ENCODE measurements at regions not wholly inside any gene's neighbourhood (a gene's known extent, or its start where the extent isn't known, plus 50 kb on each side); places are given as distances from the start of the nearest gene placed in this dataset.
"Not testable (repeated sequence)": the region's sequence is repeated elsewhere in the genome, so short reads cannot be mapped to it uniquely, and the experiment has no call there.

GRCh38 chr2:194294156-194294555 is 1362.9 kb upstream of the SLC39A10 start:
- DNase-seq (ENCODE audit: low spot score), result no peak
- H3K4me1 Mint-ChIP-seq (ENCODE audit: low read depth), result no peaks in the 10 kb centered on the region
- no peak overlapping the region for H3K27ac Mint-ChIP-seq
- intact Hi-C loops (cut with micrococcal nuclease), result no loop called here
- H3K9me3 Mint-ChIP-seq, result no peaks in the 10 kb centered on the region
- no peak overlapping the region for H3K4me3 Mint-ChIP-seq (ENCODE audit: low read depth)
- no peaks in the 10 kb centered on the region for H3K27me3 Mint-ChIP-seq (ENCODE audit: low read depth)
- H3K36me3 Mint-ChIP-seq (ENCODE audit: low read depth), result no peaks in the 10 kb centered on the region

GRCh38 chr2:194291104-194291503 is 1365.9 kb upstream of the SLC39A10 start:
- no peaks in the 10 kb centered on the region for H3K27me3 Mint-ChIP-seq (ENCODE audit: low read depth)
- H3K27ac Mint-ChIP-seq, result no peak overlapping the region
- H3K36me3 Mint-ChIP-seq (ENCODE audit: low read depth), result no peaks in the 10 kb centered on the region
- no peak overlapping the region for H3K4me3 Mint-ChIP-seq (ENCODE audit: low read depth)
- intact Hi-C loops (cut with micrococcal nuclease), result no loop called here
- no peaks in the 10 kb centered on the region for H3K9me3 Mint-ChIP-seq
- no peaks in the 10 kb centered on the region for H3K4me1 Mint-ChIP-seq (ENCODE audit: low read depth)
- no peak for DNase-seq (ENCODE audit: low spot score)

GRCh38 chr2:194289712-194290346 is 1367.2 kb upstream of the SLC39A10 start:
- Mint-ChIP-seq H3K9me3 (no peaks in the 10 kb centered on the region), H3K27me3 (ENCODE audit: low read depth) (no peaks in the 10 kb centered on the region), H3K36me3 (ENCODE audit: low read depth) (no peaks in the 10 kb centered on the region), H3K4me3 (ENCODE audit: low read depth) (no peak overlapping the region), H3K27ac (no peak overlapping the region), H3K4me1 (ENCODE audit: low read depth) (no peaks in the 10 kb centered on the region)
- intact Hi-C loops (cut with micrococcal nuclease), result no loop called here
- DNase-seq (ENCODE audit: low spot score), result no peak

- H3K9me3 Mint-ChIP-seq; intact Hi-C loops (cut with micrococcal nuclease); H3K27ac Mint-ChIP-seq; H3K36me3 Mint-ChIP-seq (ENCODE audit: low read depth); DNase-seq (ENCODE audit: low spot score); H3K4me1 Mint-ChIP-seq (ENCODE audit: low read depth); H3K4me3 Mint-ChIP-seq (ENCODE audit: low read depth); H3K27me3 Mint-ChIP-seq (ENCODE audit: low read depth): not testable (repeated sequence)
Observed at GRCh38 chr2:194276667-194277066, 1380.4 kb upstream of the SLC39A10 start.

DNA sequence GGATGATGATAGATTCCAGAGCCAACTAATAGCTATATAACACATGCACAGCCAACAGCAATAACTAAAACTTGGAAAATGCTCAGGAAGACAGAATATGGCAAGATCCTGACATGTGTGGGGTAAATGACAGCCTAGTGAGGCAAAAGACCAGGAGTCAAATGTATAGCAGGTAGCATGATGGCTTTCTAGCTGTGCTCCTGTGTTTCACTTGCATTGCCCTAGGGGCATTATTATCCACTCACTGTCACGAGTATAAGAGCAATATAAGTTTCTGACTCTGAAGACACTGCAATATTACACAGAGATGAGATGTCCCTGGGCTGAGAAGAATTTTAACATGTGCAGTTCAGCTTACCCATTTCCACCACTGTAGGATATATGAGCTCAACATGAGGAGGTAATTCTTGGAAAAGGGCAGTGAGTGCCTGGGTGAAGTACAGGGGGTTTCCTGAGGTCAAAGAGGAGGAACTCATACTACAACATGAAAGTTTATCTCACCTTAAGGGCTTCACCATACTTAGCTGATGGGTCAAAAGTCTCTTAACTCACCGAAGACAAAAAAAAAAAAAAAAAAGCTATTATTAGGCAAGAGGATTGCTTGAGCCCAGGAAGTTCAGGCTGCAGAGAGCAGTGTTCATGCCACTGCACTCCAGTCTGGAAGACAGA is 1385.6 kb upstream of the SLC39A10 start:
- DNase-seq (ENCODE audit: low spot score), result no peak

GRCh38 chr2:194270648-194271047 is 1386.4 kb upstream of the SLC39A10 start:
- intact Hi-C loops (cut with micrococcal nuclease), result no loop called here
- Mint-ChIP-seq H3K9me3 (no peaks in the 10 kb centered on the region), H3K4me1 (ENCODE audit: low read depth) (no peaks in the 10 kb centered on the region), H3K27me3 (ENCODE audit: low read depth) (no peaks in the 10 kb centered on the region), H3K4me3 (ENCODE audit: low read depth) (no peak overlapping the region), H3K27ac (no peak overlapping the region), H3K36me3 (ENCODE audit: low read depth) (no peaks in the 10 kb centered on the region)
- DNase-seq (ENCODE audit: low spot score), result no peak

More for the DNA sequence above, 1385.6 kb upstream of the SLC39A10 start:
- H3K27ac Mint-ChIP-seq, result no peak overlapping the region
- no peaks in the 10 kb centered on the region for H3K36me3 Mint-ChIP-seq (ENCODE audit: low read depth)
- H3K4me1 Mint-ChIP-seq (ENCODE audit: low read depth), result no peaks in the 10 kb centered on the region
- no peaks in the 10 kb centered on the region for H3K9me3 Mint-ChIP-seq
- no peaks in the 10 kb centered on the region for H3K27me3 Mint-ChIP-seq (ENCODE audit: low read depth)
- H3K4me3 Mint-ChIP-seq (ENCODE audit: low read depth), result no peak overlapping the region
- intact Hi-C loops (cut with micrococcal nuclease), result no loop called here

DNA sequence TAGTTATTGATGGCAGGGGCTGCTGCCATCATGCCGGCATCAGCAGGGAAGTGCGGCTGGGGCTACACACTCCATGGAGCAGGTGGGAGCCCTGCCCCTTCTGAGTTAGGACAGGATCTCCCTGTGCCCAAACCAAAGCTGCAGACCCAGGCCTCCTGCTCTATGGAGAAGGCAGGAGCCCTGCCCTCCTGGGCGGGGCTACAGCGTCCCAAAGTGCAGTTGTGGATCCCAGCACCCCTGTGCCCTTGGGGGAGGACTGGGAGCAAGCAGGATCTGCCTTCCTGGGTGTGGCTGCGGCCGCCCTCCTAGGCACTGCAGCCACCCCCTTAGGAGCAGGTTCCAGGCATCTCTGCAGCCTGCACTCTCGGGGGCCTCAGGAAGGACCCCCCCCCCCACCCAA is 1392.4 kb upstream of the SLC39A10 start:
- intact Hi-C loops (cut with micrococcal nuclease), result no loop called here
- no peaks in the 10 kb centered on the region for H3K4me1 Mint-ChIP-seq (ENCODE audit: low read depth)
- H3K9me3 Mint-ChIP-seq, result no peaks in the 10 kb centered on the region
- no peak overlapping the region for H3K4me3 Mint-ChIP-seq (ENCODE audit: low read depth)
- H3K27ac Mint-ChIP-seq, result no peak overlapping the region
- no peaks in the 10 kb centered on the region for H3K36me3 Mint-ChIP-seq (ENCODE audit: low read depth)
- no peaks in the 10 kb centered on the region for H3K27me3 Mint-ChIP-seq (ENCODE audit: low read depth)
- DNase-seq (ENCODE audit: low spot score), result no peak

DNA sequence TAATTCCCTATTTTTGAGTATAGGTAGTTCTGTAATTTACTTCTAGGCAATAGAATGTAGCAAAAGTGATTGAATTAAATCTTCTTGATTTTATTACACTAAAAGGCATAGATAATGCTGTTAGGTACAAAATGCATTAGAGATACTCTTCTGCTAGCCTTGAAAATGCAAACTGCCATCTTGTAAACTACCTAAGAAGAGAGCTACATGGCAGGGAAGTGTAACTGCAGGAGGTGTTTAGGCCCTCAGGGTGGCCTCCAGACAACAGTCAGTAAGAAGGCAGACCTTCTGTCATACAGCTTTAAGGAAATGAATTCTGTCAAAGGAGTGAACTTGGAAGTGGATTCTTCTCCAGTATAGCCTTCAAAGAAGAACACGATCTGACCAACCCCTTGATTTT is 1396.8 kb upstream of the SLC39A10 start:
- Mint-ChIP-seq H3K4me1 (ENCODE audit: low read depth) (no peaks in the 10 kb centered on the region), H3K27me3 (ENCODE audit: low read depth) (no peaks in the 10 kb centered on the region)
- intact Hi-C loops (cut with micrococcal nuclease), result no loop called here

GRCh38 chr2:194257095-194257494 is 1399.9 kb upstream of the SLC39A10 start:
- no peaks in the 10 kb centered on the region for H3K9me3 Mint-ChIP-seq

More for the DNA sequence above, 1396.8 kb upstream of the SLC39A10 start:
- Mint-ChIP-seq H3K4me3 (ENCODE audit: low read depth) (no peak overlapping the region), H3K9me3 (no peaks in the 10 kb centered on the region), H3K36me3 (ENCODE audit: low read depth) (no peaks in the 10 kb centered on the region), H3K27ac (no peak overlapping the region)
- no peak for DNase-seq (ENCODE audit: low spot score)

GRCh38 chr2:194253528-194254259 is 1403.3 kb upstream of the SLC39A10 start:
- Mint-ChIP-seq H3K27ac (no peak overlapping the region), H3K9me3 (no peaks in the 10 kb centered on the region), H3K4me3 (ENCODE audit: low read depth) (no peak overlapping the region), H3K36me3 (ENCODE audit: low read depth) (no peaks in the 10 kb centered on the region), H3K27me3 (ENCODE audit: low read depth) (no peaks in the 10 kb centered on the region), H3K4me1 (ENCODE audit: low read depth) (no peaks in the 10 kb centered on the region)
- DNase-seq (ENCODE audit: low spot score), result no peak
- intact Hi-C loops (cut with micrococcal nuclease), result no loop called here

More at GRCh38 chr2:194257095-194257494, 1399.9 kb upstream of the SLC39A10 start:
- Mint-ChIP-seq H3K27me3 (ENCODE audit: low read depth) (no peaks in the 10 kb centered on the region), H3K36me3 (ENCODE audit: low read depth) (no peaks in the 10 kb centered on the region), H3K4me3 (ENCODE audit: low read depth) (no peak overlapping the region), H3K27ac (no peak overlapping the region), H3K4me1 (ENCODE audit: low read depth) (no peaks in the 10 kb centered on the region)
- intact Hi-C loops (cut with micrococcal nuclease), result no loop called here
- DNase-seq (ENCODE audit: low spot score), result no peak

- no peaks in the 10 kb centered on the region for H3K4me1 Mint-ChIP-seq (ENCODE audit: low read depth)
- no peaks in the 10 kb centered on the region for H3K27me3 Mint-ChIP-seq (ENCODE audit: low read depth)
- no peaks in the 10 kb centered on the region for H3K36me3 Mint-ChIP-seq (ENCODE audit: low read depth)
- no peak for DNase-seq (ENCODE audit: low spot score)
- no peak overlapping the region for H3K27ac Mint-ChIP-seq
- intact Hi-C loops (cut with micrococcal nuclease), result no loop called here
- no peak overlapping the region for H3K4me3 Mint-ChIP-seq (ENCODE audit: low read depth)
- H3K9me3 Mint-ChIP-seq, result no peaks in the 10 kb centered on the region
Observed at GRCh38 chr2:194252127-194252526, 1404.9 kb upstream of the SLC39A10 start.

DNA sequence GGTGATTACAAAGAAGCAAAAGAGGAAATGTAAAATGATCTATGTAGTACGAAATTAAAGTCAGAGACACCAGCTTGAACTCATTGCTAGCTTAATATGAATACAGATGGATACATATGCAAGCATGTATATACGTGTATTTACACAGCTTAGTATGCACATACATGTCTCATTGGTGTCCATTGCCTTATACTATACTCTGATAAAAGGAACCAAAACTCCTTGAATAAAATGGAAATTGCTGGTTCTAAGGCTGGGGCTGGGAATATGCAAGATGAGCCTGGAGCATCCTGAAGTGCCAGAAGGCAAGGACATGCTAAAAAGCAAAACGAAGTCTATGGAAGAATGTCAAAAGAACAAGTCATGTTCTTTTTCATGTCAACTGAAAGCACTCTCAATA is 1424.4 kb upstream of the SLC39A10 start:
- intact Hi-C loops (cut with micrococcal nuclease), result no loop called here
- Mint-ChIP-seq H3K4me3 (ENCODE audit: low read depth) (no peak overlapping the region), H3K4me1 (ENCODE audit: low read depth) (no peaks in the 10 kb centered on the region), H3K9me3 (no peaks in the 10 kb centered on the region), H3K27me3 (ENCODE audit: low read depth) (no peaks in the 10 kb centered on the region), H3K36me3 (ENCODE audit: low read depth) (no peaks in the 10 kb centered on the region), H3K27ac (no peak overlapping the region)
- no peak for DNase-seq (ENCODE audit: low spot score)

DNA sequence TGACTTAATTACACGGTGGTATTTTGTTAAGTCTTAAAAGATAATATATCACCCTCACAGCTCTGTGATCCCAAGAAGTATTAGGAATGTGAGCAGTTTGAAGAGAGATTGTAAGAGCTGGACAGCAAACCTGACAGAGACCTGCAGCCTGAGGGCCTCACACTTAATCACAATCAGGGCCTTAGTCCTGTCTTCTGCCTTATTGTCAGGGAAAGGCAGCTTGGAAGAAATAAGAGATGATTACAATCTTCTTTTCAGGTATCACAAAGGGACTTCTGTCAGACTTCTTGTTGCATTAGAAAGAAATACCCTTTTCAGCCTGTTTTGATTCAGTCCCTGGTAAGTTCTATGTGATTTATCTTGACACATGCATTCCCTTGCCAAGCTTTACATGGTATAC is 1433.8 kb upstream of the SLC39A10 start:
- no peak for DNase-seq (ENCODE audit: low spot score)
- Mint-ChIP-seq H3K9me3 (no peaks in the 10 kb centered on the region), H3K27ac (no peak overlapping the region), H3K4me3 (ENCODE audit: low read depth) (no peak overlapping the region), H3K27me3 (ENCODE audit: low read depth) (no peaks in the 10 kb centered on the region), H3K36me3 (ENCODE audit: low read depth) (no peaks in the 10 kb centered on the region), H3K4me1 (ENCODE audit: low read depth) (no peaks in the 10 kb centered on the region)
- intact Hi-C loops (cut with micrococcal nuclease), result no loop called here
